ENCODE measurements at regions not wholly inside any gene's neighbourhood (a gene's known extent, or its start where the extent isn't known, plus 50 kb on each side); places are given as distances from the start of the nearest gene placed in this dataset.

DNA sequence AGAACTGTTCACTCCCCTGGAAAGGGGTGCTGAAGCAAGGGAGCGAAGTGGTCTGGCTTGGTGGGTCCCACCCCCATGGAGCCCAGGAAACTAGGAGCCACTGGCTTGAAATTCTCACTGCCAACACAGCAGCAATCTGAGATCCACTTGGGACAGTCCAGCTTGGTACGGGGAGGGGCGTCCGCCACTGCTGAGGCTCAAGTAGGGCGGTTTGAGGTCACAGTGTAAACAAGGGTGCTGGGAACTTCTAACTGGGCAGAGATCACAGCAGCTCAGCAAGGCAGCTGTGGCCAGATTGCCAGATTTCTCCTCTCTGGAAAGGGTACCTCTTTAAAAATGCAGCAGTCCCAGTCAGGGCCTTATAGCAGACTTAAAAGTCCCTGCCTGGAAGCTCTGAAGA lies 53.9 kb upstream of the GALNTL6 start:
- DNase-seq: no peak

DNA sequence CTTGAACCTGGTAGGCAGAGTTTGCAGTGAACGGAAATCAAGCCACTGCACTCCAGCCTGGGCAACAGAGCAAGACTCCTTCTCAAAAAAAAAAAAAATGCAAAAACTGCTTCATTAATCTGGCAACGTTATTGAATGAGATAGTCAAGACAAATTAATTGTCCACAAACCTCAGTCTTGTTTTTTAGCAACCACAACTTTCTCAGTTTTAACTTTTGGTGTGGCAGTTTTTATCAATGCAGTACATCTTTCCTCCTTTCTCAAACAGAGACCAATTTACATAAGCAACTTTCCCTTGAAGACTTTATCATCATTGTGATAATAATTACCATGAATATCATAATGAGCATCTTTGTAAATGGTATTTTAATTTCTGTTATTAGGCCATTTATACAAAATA lies 61.7 kb upstream of the GALNTL6 start:
- DNase-seq: no peak

DNA sequence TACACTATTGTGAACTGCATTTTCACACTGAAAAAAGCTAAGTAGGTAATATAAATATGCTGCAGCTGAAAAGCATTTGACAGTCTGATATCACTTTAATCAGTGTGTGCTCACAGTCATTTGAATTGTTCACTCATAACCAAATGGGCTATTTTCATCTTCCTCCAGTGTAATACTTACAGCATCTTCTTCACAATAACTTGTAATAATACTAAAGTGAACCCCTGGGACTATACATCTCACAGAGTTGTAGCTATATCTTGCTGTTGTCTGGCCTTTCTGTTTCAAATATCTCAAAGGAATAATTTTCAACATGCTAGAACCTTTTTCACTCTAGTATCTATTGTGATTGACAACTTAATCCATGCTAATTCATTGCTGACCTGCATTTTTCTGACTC lies 66.8 kb upstream of the GALNTL6 start:
- DNase-seq: no peak

DNA sequence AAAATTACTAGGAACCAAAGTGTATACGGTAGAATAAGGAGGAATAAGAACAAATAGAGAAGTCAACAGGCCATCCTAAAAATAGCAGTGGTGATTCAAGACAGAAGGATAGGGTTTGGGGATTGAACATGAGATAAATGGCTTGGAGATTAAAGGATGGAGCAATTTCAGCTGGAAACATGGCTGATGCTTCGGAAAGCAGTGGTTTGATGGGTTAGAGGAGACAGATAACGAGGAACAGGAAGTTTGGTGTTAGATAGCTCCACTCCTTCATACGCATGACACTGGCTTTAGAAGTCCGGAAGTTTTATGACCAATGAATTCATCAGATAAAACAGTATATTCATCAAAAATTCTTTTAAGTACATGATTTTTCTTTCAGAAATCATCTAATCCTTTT lies 70.8 kb upstream of the GALNTL6 start:
- no peak for DNase-seq

DNA sequence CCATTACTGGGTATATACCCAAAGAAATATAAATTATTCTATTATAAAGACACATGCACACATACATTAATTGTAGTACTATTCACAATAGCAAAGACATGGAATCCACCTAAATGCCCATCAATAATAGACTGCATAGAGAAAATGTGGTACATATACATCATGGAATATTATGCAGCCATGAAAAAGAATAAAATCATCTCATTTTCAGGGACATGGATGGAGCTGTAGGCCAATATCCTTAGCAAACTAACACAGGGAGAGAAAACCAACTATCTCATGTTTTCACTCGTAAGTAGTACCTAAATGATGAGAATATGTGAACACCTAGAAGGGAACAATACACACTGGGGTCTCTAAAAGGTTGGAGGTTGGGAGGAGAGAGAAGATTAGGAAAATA lies 86.0 kb upstream of the GALNTL6 start:
- DNase-seq: no peak

DNA sequence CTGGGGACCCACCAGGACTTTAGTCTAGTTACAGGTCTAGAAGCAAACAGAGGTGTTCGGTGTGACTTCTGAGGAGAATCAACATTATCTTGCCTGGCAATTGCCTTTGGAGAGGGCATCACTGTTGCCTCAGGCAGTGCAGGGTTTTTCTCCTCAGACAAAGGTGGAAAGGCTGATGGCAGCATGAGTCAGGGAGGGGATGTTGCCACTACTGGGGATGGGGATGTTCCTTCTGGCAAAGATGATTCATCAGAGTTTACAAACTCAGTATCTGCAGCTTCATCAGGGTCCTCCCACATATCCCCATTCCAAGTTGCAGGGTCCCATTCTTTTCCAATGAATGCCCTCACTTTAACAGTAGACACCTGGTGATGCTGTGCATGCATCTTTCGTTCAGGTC lies 91.3 kb upstream of the GALNTL6 start:
- no peak for DNase-seq

DNA sequence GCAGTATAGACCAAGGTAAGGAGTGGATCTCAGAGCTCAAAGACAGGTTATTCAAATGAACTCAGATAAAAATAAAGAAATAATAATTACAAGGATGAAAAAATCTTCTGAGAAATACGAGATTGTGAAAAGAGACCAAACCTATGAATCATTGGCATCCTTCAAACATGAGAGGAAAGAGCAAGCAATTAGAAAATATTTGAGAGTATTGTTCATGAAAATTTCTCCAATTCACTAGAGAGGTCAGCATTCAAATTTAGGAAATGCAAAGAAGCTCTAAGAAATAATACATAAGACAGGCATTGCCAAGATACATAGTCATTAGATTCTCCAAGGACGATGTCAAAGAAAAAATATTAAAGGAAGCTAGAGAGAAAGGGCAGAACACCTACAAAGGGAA lies 93.5 kb upstream of the GALNTL6 start:
- no peak for DNase-seq

DNA sequence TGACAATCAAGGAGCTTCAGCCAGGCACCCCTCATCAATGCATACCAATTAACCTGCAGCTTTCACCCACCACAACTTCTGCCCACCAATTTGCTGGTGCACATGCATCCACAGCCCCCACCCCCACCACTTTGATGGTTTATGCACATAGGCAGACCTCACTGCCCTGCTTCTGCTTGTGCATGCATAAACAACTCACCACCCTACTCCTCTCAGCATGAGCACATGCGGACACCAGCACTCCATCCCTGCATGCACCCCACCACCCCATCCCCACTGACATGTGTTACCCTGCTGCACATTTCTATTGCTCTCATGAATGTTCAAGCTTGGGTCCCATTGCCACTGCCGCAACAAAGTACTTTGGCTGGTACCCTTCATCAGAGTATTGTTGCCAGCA lies 94.5 kb upstream of the GALNTL6 start:
- no peak for DNase-seq

DNA sequence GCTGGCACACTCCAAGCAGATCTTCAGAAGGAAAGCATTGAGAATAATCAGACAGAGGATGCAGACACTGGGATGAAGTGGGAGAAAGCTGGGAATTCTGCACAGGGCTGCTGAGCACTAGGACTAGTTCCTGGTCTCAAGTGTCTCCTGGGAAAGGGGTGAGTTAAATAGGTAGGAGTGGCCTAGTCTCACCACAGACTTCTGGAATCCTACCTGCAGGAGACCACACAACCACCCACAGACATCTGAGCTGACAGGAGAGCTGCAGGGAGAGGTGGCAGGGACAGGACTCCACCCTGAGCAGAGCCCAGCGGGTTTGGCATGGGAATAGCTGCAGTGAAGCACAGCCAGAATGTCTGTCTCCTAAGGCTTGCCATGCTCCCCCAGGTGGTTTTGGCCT lies 95.1 kb upstream of the GALNTL6 start:
- DNase-seq: no peak

DNA sequence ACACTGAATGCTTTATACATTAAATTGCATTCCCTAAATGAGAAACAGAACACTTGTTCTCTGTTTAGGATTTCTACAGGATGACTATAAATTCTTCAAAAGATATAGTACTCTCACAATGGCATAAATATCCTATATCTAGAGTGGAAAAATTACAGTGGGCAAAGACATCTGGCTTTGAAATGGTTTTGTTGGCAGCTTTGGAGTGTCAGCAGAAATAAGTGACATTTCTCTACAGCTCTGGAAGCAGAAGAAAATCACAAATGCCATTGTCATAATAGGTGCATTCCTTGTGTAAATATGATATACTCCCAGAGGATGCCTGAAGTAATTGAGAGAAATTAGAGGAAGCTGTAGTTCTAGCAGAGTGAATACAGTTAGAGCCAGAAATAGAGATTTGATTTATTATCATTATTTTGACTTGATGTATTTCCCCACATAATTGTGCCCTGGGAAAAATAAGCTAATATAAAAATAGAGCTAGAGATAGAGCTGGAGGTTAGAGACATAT lies 95.9 kb upstream of the GALNTL6 start:
- DNase-seq: no peak

DNA sequence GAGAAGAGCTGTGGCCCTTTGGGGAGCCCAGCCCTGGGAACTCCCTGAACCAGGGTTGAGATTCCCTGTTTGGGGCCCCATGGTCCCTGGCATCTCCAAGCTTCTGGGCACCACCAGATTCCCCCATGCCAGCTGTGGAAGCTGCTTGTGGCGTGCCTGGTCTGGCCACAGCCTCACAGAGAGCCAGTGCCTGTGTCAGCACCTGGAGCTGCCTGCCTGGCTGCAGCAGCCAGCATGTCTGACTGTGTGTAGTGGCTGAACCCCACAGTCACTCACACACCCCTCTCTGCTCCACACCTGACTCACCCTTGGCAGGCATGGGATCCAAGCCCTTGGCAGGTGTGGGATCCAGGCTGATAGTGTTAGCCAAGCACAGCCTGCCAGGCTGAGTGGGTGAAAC lies 97.2 kb upstream of the GALNTL6 start:
- no peak for DNase-seq

DNA sequence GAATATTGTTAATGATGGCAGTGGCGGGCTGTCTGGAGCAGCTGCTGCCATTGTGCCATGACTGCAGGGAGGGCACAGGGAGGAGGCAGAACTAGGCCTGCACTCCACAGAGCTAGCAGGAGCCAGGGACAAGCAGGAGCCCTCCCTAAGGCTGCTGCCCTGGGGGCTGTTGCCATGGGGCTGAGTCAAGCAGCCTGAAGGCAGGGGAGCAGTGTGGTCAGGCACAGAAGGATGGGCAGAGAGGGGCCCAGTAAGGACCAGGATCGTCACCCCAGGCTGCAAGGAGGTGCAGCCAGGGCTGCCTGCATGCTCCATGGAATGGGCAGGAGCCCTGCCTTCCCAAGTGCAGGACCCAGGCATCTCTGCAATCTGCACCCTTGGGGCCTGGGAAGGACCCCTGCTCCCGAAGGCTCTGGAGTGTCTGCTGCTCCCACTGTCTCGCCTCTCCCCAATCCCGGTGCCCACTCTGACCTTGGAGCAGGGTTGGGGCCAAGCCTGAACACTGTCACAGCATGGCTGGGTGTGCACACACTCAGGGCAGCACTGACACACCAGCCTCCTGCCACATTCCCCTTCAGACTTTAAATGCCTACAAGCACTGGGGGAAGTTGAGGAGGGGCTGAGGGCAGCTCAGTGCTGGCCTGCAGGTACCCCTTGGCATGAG lies 98.3 kb upstream of the GALNTL6 start:
- DNase-seq: no peak

DNA sequence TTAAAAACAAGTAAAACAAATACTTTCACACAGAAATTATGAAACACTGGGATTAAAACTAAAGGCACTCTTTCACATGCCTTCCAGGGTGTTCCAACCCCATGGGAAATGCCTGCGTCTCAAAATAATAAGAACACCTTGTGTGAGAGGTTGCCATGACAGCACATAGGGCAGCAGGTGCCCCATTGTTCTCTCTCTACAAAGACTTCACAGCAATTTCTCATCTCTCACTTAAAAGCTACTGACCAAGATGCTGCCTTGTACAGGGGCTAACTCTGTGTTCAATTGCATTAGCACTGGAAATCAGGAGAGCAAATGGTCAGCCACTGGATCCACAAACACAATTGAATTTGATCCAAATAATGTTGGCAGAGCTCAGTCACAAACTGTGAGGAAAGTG lies 102.5 kb upstream of the GALNTL6 start:
- no peak for DNase-seq

DNA sequence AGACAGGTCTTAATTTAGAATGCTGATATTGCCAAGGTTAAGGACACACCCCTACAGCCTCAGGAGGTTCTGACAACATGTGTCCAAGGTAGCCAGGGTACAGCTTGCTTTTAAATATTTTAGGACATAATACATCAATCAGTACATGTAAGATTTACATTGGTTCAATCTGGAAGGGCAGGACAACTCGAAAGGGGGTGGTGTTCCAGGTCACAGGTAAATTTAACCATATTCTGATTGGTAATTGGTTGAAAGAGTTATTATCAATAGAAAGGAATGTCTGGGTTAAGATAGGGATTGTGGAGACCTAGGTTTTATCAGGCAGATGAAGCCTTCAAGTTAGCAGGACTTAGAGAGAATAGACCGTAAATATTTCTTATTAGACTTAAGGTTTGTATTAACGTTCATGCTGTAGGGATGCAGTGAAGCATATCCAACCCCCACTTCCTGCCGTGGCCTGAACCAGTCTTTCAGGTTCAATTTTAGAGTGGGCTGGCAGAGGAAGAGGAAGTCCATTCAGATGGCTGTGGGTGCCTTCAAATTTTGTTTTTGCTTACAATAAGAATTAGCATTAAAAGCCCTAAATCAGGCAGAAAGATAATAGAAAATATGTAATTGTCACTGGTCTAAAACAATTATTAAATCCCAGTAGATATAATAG lies 136.5 kb upstream of the GALNTL6 start:
- no peak for DNase-seq

DNA sequence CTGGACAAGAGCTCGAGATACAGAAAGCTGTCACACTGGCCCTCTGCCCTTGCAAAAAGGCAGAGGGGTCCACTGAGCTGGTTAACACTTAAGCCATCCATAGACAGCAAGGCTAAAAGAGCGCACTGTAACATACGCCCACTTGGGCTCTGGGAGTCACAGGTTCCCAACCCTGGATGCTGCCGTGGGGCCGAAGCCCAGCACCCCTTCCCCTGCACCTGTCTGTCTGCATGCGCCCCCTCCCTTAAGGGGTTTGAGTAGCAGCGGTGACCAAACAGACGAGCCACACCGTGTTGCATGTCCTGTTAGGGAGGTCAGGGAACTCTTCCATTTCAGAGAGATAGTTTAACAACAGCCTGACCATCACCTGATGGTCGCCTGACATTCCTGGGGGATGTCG lies 138.4 kb upstream of the GALNTL6 start:
- DNase-seq: no peak

DNA sequence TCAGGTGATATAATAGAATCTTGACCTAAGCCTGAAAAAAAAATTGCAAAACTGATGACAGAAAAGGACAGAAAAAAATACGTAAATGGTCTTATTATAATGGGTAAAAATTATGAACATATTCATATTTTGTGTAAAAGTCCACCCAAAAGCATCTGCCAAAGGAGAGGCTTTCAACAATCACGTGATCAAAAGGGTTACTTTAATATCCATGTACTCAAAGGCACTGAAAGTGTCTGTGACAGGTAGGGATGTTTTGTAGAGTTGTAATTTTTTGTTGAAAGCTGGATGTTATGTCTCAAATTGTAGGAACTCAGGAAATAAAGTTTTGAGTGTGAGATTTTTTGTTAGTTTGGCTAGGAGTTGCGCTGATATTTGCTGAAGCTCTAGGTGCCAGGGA lies 144.8 kb upstream of the GALNTL6 start:
- DNase-seq: no peak

DNA sequence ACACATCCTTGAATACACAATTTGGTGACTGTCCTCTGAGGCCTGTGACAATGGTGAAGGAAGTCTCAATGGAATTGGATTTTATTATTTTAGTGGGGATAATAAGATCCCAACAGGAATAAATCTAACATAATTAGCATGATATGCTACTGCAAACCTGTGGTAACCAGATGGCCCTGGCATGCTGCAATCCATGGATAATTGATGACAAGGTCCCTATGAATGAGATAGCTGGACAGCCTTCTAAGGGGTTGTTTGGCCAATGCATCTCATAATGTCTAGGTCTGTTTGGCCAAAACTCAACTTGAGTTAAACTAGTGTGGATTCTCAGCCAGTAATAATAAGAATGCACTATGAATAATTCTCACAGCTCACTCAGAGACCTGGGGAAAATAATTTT lies 145.3 kb upstream of the GALNTL6 start:
- DNase-seq: no peak

DNA sequence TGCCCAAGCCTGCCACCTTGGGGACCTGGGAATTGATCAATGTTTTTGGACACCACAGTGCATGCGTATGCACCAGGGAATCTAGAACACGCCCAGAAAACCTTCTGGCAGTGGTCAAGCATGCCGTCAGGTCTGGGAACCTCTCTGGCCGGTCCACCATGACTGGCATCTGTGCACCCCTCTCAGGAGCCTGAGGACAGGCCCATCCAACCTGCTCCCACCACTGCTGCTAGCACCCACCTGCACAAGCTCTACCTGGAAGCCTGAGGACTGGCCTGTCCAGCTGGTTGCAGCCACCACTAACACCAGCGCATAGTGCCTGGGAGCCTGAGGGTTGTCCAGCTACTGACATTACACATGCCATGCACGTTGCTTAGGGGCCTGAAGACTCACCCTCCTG lies 162.1 kb upstream of the GALNTL6 start:
- DNase-seq: no peak

DNA sequence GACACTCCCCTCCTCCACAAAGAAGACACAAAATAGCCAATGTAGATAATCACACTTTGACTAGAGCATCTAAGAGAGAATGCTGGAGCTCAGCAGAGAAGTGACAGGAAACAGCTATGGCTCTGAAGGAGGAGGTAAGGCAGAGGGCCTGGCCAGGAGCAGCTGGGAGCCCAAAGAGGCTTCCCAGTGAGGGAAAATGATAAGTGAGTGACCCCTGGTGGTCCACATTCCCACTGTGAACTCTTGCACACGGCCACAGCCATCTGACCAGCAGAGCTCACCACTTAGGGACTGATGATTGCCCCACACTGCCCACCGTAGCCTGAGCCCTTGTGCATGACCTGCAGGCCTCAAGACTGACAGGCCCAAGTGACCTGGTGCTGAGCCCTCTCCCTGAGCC lies 162.7 kb upstream of the GALNTL6 start:
- no peak for DNase-seq

DNA sequence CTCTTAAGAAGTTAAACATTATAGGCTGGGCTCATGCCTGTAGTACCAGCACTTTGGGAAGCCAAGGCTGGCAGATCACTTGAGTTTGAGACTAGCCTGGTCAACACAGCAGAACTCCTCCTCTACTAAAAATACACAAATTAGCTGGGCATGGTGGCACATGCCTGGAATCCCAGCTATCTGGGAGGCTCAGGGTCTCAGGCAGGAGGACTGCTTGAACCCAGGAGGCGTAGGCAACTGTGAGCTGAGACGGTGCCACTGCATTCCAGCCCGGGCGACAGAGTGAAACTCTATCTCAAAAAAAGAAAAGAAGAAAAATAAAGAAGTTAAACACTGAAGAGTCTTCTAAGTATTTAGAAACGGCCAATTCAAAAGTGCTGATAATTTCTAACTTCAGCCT lies 164.3 kb upstream of the GALNTL6 start:
- no peak for DNase-seq

DNA sequence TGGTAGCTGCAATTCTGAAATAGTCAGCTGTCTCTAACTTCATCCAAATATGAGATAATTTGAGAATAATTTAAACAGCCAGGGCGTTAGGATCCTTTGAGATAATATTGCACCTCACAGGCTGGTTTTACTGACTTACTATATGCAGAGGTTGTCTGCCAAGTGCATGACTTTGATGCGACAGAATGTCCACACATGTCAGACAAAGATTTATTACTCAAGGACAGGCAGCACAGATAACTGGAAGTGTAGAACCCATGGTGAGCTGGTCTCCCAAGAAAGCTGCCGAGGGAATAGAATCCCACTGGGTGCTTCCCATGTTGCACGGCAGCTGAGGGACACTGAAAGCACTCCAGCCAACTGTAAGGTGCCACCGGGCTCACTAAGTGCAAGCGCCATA lies 166.2 kb upstream of the GALNTL6 start:
- no peak for DNase-seq

DNA sequence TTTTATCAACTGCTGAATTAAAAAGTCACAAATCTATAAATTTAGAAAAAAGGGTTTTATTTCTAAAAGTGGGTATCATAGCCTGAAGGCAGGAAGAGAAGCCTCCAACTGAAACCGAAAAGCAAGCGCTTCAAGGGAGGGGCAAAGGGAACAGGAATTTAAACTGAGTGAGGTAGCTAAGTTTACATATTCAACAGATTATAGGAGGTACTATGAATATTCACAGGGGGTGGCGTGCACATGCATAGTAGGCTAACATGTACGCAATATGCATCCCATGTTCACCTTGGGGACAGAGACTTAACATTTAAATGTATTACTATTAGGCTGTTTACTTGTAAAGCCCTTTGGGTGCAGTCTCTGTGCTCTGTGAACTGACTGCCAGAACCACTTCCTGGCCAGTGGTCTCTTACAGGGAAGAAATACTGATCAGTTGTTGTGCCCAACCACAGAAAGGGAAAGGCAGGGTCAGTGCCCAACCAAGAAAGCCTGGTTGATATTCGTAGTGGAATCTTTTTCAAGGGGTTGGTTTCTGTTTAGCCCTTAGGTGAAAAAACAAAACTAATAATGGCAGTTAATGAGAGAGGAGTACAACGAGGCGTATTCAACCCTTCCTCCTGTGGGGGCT lies 168.7 kb upstream of the GALNTL6 start:
- DNase-seq: no peak

DNA sequence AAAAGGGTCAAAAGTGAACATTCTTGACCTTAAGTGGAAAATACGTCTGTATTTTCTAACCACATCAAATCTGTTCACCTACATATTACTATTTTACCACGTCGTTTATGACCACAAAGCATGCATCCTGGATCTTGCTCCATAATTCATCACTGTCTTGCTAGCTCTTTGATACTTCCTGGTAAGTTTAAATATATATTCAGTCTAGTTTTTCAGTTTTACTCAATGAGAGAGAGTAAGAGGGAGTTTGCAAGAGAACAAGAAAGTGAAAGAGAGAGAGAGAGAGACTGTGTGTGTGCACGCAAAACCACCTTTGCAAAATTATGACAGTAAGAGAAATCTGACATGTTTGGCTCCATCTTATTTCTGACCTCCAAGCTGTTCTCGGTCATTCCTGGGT lies 173.7 kb upstream of the GALNTL6 start:
- no peak for DNase-seq

DNA sequence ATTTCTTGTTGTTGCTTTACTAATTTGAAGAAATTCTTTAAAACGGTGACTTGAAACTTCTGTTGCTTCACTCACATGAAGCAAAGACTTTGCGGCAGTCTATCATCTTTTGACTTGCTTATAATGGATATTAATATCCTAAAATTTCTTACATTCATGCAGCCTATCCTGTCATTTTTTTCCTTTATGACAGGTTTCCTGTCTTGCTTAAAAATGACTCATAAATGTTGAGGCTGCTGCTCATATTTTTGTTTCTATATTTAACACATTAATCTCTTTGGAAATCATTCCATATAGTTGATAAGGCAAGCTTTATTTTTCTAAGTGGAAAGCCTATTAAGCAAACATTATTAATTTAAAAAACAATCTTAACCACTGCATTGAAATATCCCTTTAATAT lies 176.6 kb upstream of the GALNTL6 start:
- no peak for DNase-seq

DNA sequence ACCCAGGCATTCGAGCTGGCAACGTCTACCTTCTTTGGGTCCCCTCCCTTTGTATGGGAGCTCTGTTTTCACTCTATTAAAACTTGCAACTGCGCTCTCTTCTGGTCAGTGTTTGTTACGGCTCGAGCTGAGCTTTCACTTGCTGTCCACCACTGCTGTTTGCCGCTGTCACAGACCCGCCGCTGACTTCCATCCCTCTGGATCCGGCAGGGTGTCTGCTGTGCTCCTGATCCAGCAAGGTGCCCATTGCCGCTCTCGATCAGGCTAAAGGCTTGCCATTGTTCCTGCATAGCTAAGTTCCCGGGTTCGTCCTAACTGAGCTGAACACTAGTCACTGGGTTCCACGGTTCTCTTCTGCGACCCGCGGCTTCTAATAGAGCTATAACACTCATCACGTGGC lies 183.5 kb upstream of the GALNTL6 start:
- DNase-seq: no peak

All from NCI-H1694 (cell line).